H1 (cell line): ENCODE measurements at regions not wholly inside any gene's neighbourhood (a gene's known extent, or its start where the extent isn't known, plus 50 kb on each side); places are given as distances from the start of the nearest gene placed in this dataset.

Source experiments
- CTCF ChIA-PET: fragments of 300-600 bp; sonication (Branson Sonifier 250); formaldehyde crosslinking; loops from one replicate; lab custom pipeline; 2021; ENCODE audit not compliant: partially characterized antibody; lab: Charles Lee
- POLR2A ChIA-PET: fragments of 300-600 bp; sonication (Branson Sonifier 250); formaldehyde crosslinking; loops from one replicate; lab custom pipeline; 2021; ENCODE audit warnings: inconsistent platforms; ENCODE audit not compliant: partially characterized antibody; lab: Charles Lee
- DNase-seq, 2 experiments: peaks; one replicate each; pipeline versions ENCODE4 v3.0.0 to v3.0.0-alpha.2; 2010 to 2022; ENCODE audit warnings: low spot score in 2 of 2, low read depth in 1 of 2, mixed read lengths in 1 of 2
- FAIRE-seq: peaks from 2 replicates; lab custom pipeline; 2011; peaks lifted over from hg19 to GRCh38; lab: Jason Lieb, UNC
- H2AFZ ChIP-seq: 2 replicates; pipeline ENCODE4 v1.8.1; 2012; ENCODE audit warnings: low read length, inconsistent platforms
- H2AK5ac ChIP-seq: 2 replicates; pipeline ENCODE4 v1.6.1; 2013; ENCODE audit warnings: low read depth, low read length
- H2BK120ac ChIP-seq: replicated peaks from 2 replicates; pipeline ENCODE3; 2013; ENCODE audit warnings: low read depth, low read length, inconsistent platforms
- H2BK12ac ChIP-seq: 2 replicates; pipeline ENCODE4 v1.6.1; 2013; ENCODE audit warnings: low read depth, low read length
- H2BK15ac ChIP-seq: 2 replicates; pipeline ENCODE4 v1.6.1; 2013; ENCODE audit warnings: low read length
- H2BK20ac ChIP-seq: 2 replicates; pipeline ENCODE4 v1.6.1; 2013; ENCODE audit warnings: low read length
- H2BK5ac ChIP-seq: 2 replicates; pipeline ENCODE4 v1.6.1; 2013; ENCODE audit warnings: low read depth, low read length
- H3K14ac ChIP-seq: 2 replicates; pipeline ENCODE4 v1.6.1; 2013; ENCODE audit warnings: inconsistent platforms; ENCODE audit not compliant: insufficient read length
- H3K18ac ChIP-seq: 2 replicates; pipeline ENCODE4 v1.6.1; 2013; ENCODE audit warnings: low read length; ENCODE audit errors: extremely low read depth
- H3K23ac ChIP-seq: 2 replicates; pipeline ENCODE4 v1.6.1; 2013; ENCODE audit warnings: inconsistent platforms; ENCODE audit not compliant: insufficient read length
- H3K23me2 ChIP-seq: 2 replicates; pipeline ENCODE4 v1.6.1; 2013; ENCODE audit warnings: low read depth, low read length
- H3K27ac ChIP-seq: 2 replicates; pipeline ENCODE4 v1.6.1; 2011; ENCODE audit warnings: low read depth, low read length, inconsistent platforms
- H3K27me3 ChIP-seq, 4 experiments: replicated peaks in 1 of 4; 1 replicate in 1 of 4; 2 replicates in 3 of 4; pipeline versions ENCODE4 v1.6.1 to v1.8.1; 2011 to 2013; ENCODE audit warnings: low read length in 3 of 4, mild to moderate bottlenecking in 3 of 4, inconsistent platforms in 2 of 4, mixed read lengths in 2 of 4, moderate library complexity in 1 of 4; ENCODE audit not compliant: control insufficient read depth in 3 of 4, insufficient read depth in 3 of 4; ENCODE audit errors: extremely low read depth in 1 of 4
- H3K36me3 ChIP-seq, 4 experiments: 2 replicates each; pipeline versions ENCODE4 v1.6.1 to v1.8.1; 2011 to 2013; ENCODE audit warnings: mild to moderate bottlenecking in 4 of 4, low read length in 3 of 4, moderate library complexity in 2 of 4, control low read depth in 1 of 4, inconsistent platforms in 1 of 4; ENCODE audit not compliant: insufficient read depth in 4 of 4, control insufficient read depth in 2 of 4
- H3K4ac ChIP-seq: replicated peaks from 2 replicates; pipeline ENCODE3; 2013; ENCODE audit warnings: low read length, low read depth, mixed read lengths, inconsistent platforms; ENCODE audit not compliant: insufficient read length
- H3K4me1 ChIP-seq, 4 experiments: replicated peaks in 1 of 4; 1 replicate in 1 of 4; 2 replicates in 3 of 4; pipeline versions ENCODE4 v1.6.1 to v1.8.1; 2011 to 2013; ENCODE audit warnings: low read length in 3 of 4, inconsistent platforms in 2 of 4, mixed read lengths in 1 of 4; ENCODE audit not compliant: insufficient read depth in 4 of 4, control insufficient read depth in 3 of 4
- H3K4me2 ChIP-seq, 2 experiments: 2 replicates each; pipeline versions ENCODE4 v1.6.1 to v1.8.1; 2011 to 2013; ENCODE audit warnings: low read depth in 2 of 2, low read length in 2 of 2, control low read depth in 1 of 2, inconsistent platforms in 1 of 2, mild to moderate bottlenecking in 1 of 2; ENCODE audit not compliant: insufficient read depth in 1 of 2
- H3K4me3 ChIP-seq, 4 experiments: fragments of 200-600, 300-600 bp in 1 of 4; sonication (generic), shearing (Covaris generic), sonication (Bioruptor Twin) in 1 of 4; 2 replicates each; pipeline versions ENCODE4 v1.5.1 to v1.8.1; 2011 to 2016; ENCODE audit warnings: low read length in 4 of 4, low read depth in 3 of 4, control low read depth in 2 of 4, inconsistent platforms in 2 of 4, mild to moderate bottlenecking in 2 of 4, mixed read lengths in 1 of 4, moderate library complexity in 1 of 4; ENCODE audit not compliant: insufficient read depth in 2 of 4; ENCODE audit errors: extremely low read depth in 1 of 4
- H3K56ac ChIP-seq: replicated peaks from 2 replicates; pipeline ENCODE3; 2013; ENCODE audit warnings: low read depth, mild to moderate bottlenecking, mixed read lengths, low read length, inconsistent platforms; ENCODE audit not compliant: insufficient read length
- H3K79me1 ChIP-seq: 2 replicates; pipeline ENCODE4 v1.6.1; 2013; ENCODE audit warnings: low read depth, low read length, control low read depth
- H3K79me2 ChIP-seq, 2 experiments: 2 replicates each; pipeline versions ENCODE4 v1.6.1 to v1.8.1; 2012 to 2013; ENCODE audit warnings: low read length in 2 of 2, mild to moderate bottlenecking in 2 of 2, inconsistent platforms in 1 of 2; ENCODE audit not compliant: insufficient read depth in 2 of 2, control insufficient read depth in 1 of 2
- H3K9ac ChIP-seq, 4 experiments: replicated peaks in 1 of 4; 1 replicate in 1 of 4; 2 replicates in 3 of 4; pipeline versions ENCODE4 v1.6.1 to v1.8.1; 2011 to 2013; ENCODE audit warnings: low read depth in 3 of 4, low read length in 3 of 4, control low read depth in 2 of 4, mild to moderate bottlenecking in 2 of 4, moderate library complexity in 2 of 4, inconsistent platforms in 1 of 4; ENCODE audit errors: extremely low read depth in 1 of 4
- H3K9me3 ChIP-seq, 2 experiments: 2 replicates each; pipeline versions ENCODE4 v1.6.1 to v1.8.1; 2012 to 2013; ENCODE audit warnings: mild to moderate bottlenecking in 2 of 2, moderate library complexity in 2 of 2, control low read depth in 1 of 2, inconsistent platforms in 1 of 2, low read depth in 1 of 2, low read length in 1 of 2, mixed read lengths in 1 of 2; ENCODE audit not compliant: insufficient read depth in 2 of 2
- H4K20me1 ChIP-seq, 2 experiments: replicated peaks in 1 of 2; 2 replicates each; pipeline versions ENCODE3 to v1.8.1; 2011 to 2013; ENCODE audit warnings: inconsistent platforms in 2 of 2, low read length in 2 of 2, mild to moderate bottlenecking in 1 of 2; ENCODE audit not compliant: insufficient read depth in 2 of 2, control insufficient read depth in 1 of 2
- H4K5ac ChIP-seq: 2 replicates; pipeline ENCODE4 v1.6.1; 2013; ENCODE audit warnings: low read length, low read depth, mixed read lengths, inconsistent platforms; ENCODE audit not compliant: insufficient read length
- H4K8ac ChIP-seq: 2 replicates; pipeline ENCODE4 v1.8.0; 2013; ENCODE audit warnings: mild to moderate bottlenecking, moderate library complexity, low read length, inconsistent platforms; ENCODE audit not compliant: insufficient read depth; ENCODE audit errors: extremely low read depth
- H4K91ac ChIP-seq: replicated peaks from 2 replicates; pipeline ENCODE3; 2013; ENCODE audit warnings: low read length, mixed read lengths, inconsistent platforms; ENCODE audit not compliant: insufficient read length
- FOSL1 ChIP-seq: IDR thresholded peaks from 2 replicates; pipeline ENCODE4 v1.6.1; 2011; ENCODE audit warnings: mild to moderate bottlenecking, low read depth, low read length, moderate library complexity; ENCODE audit not compliant: insufficient read depth
- JUND ChIP-seq: IDR thresholded peaks from 2 replicates; pipeline ENCODE4 v1.6.1; 2011; ENCODE audit warnings: mild to moderate bottlenecking, improper control_type of control experiment, low read length
- MAX ChIP-seq: IDR thresholded peaks from 2 replicates; pipeline ENCODE4 v1.6.1; 2012; ENCODE audit warnings: inconsistent platforms
- WGBS, 2 experiments: shearing (Covaris generic) in 1 of 2; methylation state at CpG; one replicate each; pipeline versions ENCODE4 v1.1.6 to v1.1.7; 2013 to 2015; ENCODE audit warnings: low lambda C conversion rate in 2 of 2, mixed read lengths in 2 of 2, inconsistent platforms in 1 of 2, low coverage in 1 of 2, missing lambda C conversion rate in 1 of 2; ENCODE audit not compliant: insufficient replicate concordance in 2 of 2, insufficient coverage in 1 of 2, insufficient read length in 1 of 2; ENCODE audit errors: extremely low coverage in 1 of 2, missing lambda C conversion rate in 1 of 2; 5-methylcytosine and 5-hydroxymethylcytosine counted together

- no peak overlapping the region for H3K4me3 ChIP-seq
- no peak overlapping the region for H4K5ac ChIP-seq
- H2BK5ac ChIP-seq, result no peak overlapping the region
- no peak for DNase-seq
- no peak overlapping the region for H4K8ac ChIP-seq
- no peak overlapping the region for H2AFZ ChIP-seq
- no peak overlapping the region for H3K4me2 ChIP-seq
- POLR2A ChIA-PET, result no interaction called here
- no peaks in the 10 kb centered on the region for H3K9me3 ChIP-seq
- H4K20me1 ChIP-seq, result no peaks in the 10 kb centered on the region
- no peaks in the 10 kb centered on the region for H3K27me3 ChIP-seq
- no peak overlapping the region for H3K56ac ChIP-seq
- no peaks in the 10 kb centered on the region for H3K79me2 ChIP-seq
- 91% methylated on average over 1 of the region's 1 CpG; no CpG with 5 or more reads in 1 of the 2 experiments for WGBS, 2 experiments
- no peak overlapping the region for H2AK5ac ChIP-seq
- TF ChIP-seq MAX (no peak), JUND (no peak), FOSL1 (no peak)
- no peak overlapping the region for H3K4ac ChIP-seq
- no peak overlapping the region for H2BK120ac ChIP-seq
- no peak overlapping the region for H3K23ac ChIP-seq
- H3K18ac ChIP-seq, result no peak overlapping the region
- H4K91ac ChIP-seq, result no peak overlapping the region
- H3K27ac ChIP-seq, result no peak overlapping the region
- no peak overlapping the region for H2BK20ac ChIP-seq
- no peak overlapping the region for H2BK12ac ChIP-seq
- H2BK15ac ChIP-seq, result no peak overlapping the region
- no peak for FAIRE-seq
- peaks cover 0 to 5% (median 4%) of the 10 kb centered on the region in 4 experiments; a peak in 3 of 7 replicates for H3K4me1 ChIP-seq
- CTCF ChIA-PET, result interaction anchor here (1.1 to 1.3 kb wide), 2 partner anchors 9 to 109 kb away, joined by 3 to 5 read pairs; no protein-coding TSS in a partner anchor
- H3K23me2 ChIP-seq, result 0 out of 2 replicates have a peak, but pooled peaks cover 3% of the 10 kb centered on the region
- no peaks in the 10 kb centered on the region for H3K36me3 ChIP-seq
- no peak overlapping the region for H3K14ac ChIP-seq
- no peaks in the 10 kb centered on the region for H3K79me1 ChIP-seq
- no peak overlapping the region for H3K9ac ChIP-seq
These were observed 253.9 kb upstream of the NOCT start for GRCh38 chr4:138761638-138762220.
